ENCODE measurements at regions not wholly inside any gene's neighbourhood (a gene's known extent, or its start where the extent isn't known, plus 50 kb on each side); places are given as distances from the start of the nearest gene placed in this dataset.

- DNase-seq (ENCODE audit: low spot score) = no peak
Measured at GRCh38 chr21:15151385-15152103, 86.7 kb upstream of the NRIP1 start.

GRCh38 chr21:15152591-15152990, 87.8 kb upstream of the NRIP1 start:
- peak; percentile 56 for DNase-seq (ENCODE audit: low spot score)

GRCh38 chr21:15159382-15160020, 94.7 kb upstream of the NRIP1 start:
- DNase-seq (ENCODE audit: low spot score) = peak; percentile 39

- DNase-seq (ENCODE audit: low spot score) = no peak
Measured at GRCh38 chr21:15160136-15160535, 95.3 kb upstream of the NRIP1 start.

- DNase-seq (ENCODE audit: low spot score) = no peak
Measured at GRCh38 chr21:15162921-15163320, 98.1 kb upstream of the NRIP1 start.

GRCh38 chr21:15164273-15164672, 99.5 kb upstream of the NRIP1 start:
- no peak for DNase-seq (ENCODE audit: low spot score)

- DNase-seq (ENCODE audit: low spot score) = no peak
Measured at GRCh38 chr21:15164678-15165303, 100.0 kb upstream of the NRIP1 start.

- DNase-seq (ENCODE audit: low spot score) = no peak
Measured at GRCh38 chr21:15170614-15171013, 105.8 kb upstream of the NRIP1 start.

GRCh38 chr21:15171546-15171945, 106.7 kb upstream of the NRIP1 start:
- DNase-seq (ENCODE audit: low spot score) = no peak

- no peak for DNase-seq (ENCODE audit: low spot score)
Measured at GRCh38 chr21:15172963-15173362, 108.2 kb upstream of the NRIP1 start.

- DNase-seq (ENCODE audit: low spot score) = no peak
Measured at GRCh38 chr21:15174923-15175322, 110.1 kb upstream of the NRIP1 start.

- DNase-seq (ENCODE audit: low spot score) = no peak
Measured at GRCh38 chr21:15182731-15183130, 117.9 kb upstream of the NRIP1 start.

- DNase-seq (ENCODE audit: low spot score) = no peak
Measured at GRCh38 chr21:15183813-15184257, 119.0 kb upstream of the NRIP1 start.

GRCh38 chr21:15190412-15190811, 125.6 kb upstream of the NRIP1 start:
- no peak for DNase-seq (ENCODE audit: low spot score)

GRCh38 chr21:15190837-15191236, 126.0 kb upstream of the NRIP1 start:
- no peak for DNase-seq (ENCODE audit: low spot score)

- no peak for DNase-seq (ENCODE audit: low spot score)
Measured at GRCh38 chr21:15191342-15191741, 126.5 kb upstream of the NRIP1 start.

GRCh38 chr21:15192243-15192642, 127.4 kb upstream of the NRIP1 start:
- DNase-seq (ENCODE audit: low spot score) = no peak

GRCh38 chr21:15193937-15194336, 129.1 kb upstream of the NRIP1 start:
- no peak for DNase-seq (ENCODE audit: low spot score)

GRCh38 chr21:15195104-15195503, 130.3 kb upstream of the NRIP1 start:
- no peak for DNase-seq (ENCODE audit: low spot score)

GRCh38 chr21:15195768-15196167, 131.0 kb upstream of the NRIP1 start:
- DNase-seq (ENCODE audit: low spot score) = no peak

- DNase-seq (ENCODE audit: low spot score) = no peak
Measured at GRCh38 chr21:15197696-15198095, 132.9 kb upstream of the NRIP1 start.

GRCh38 chr21:15199414-15200383, 134.9 kb upstream of the NRIP1 start:
- no peak for DNase-seq (ENCODE audit: low spot score)

All from pons (tissue), 1 donor.